GM19238 (cell line): ENCODE measurements at regions not wholly inside any gene's neighbourhood (a gene's known extent, or its start where the extent isn't known, plus 50 kb on each side); places are given as distances from the start of the nearest gene placed in this dataset.
"Not testable (repeated sequence)": the region's sequence is repeated elsewhere in the genome, so short reads cannot be mapped to it uniquely, and the experiment has no call there.

Experiments used
- DNase-seq: peaks from one replicate; pipeline ENCODE4 v3.0.0; 2011; ENCODE audit warnings: low spot score; ENCODE audit not compliant: insufficient read length

GRCh38 chr7:68217426-68217825, 1220.8 kb downstream of the TYW1 start:
- no peak for DNase-seq

- no peak for DNase-seq
Measured at GRCh38 chr7:68218461-68218860, 1221.8 kb downstream of the TYW1 start.

- DNase-seq: no peak
Measured at GRCh38 chr7:68222311-68222710, 1225.7 kb downstream of the TYW1 start.

- DNase-seq: no peak
Measured at GRCh38 chr7:68224041-68224741, 1227.6 kb downstream of the TYW1 start.

- DNase-seq: not testable (repeated sequence)
Measured at GRCh38 chr7:68231011-68231410, 1234.4 kb downstream of the TYW1 start.

- DNase-seq: no peak
Measured at GRCh38 chr7:68235937-68236336, 1239.3 kb downstream of the TYW1 start.

- DNase-seq: no peak
Measured at GRCh38 chr7:68238204-68238805, 1241.7 kb downstream of the TYW1 start.

GRCh38 chr7:68243128-68243527, 1246.5 kb downstream of the TYW1 start:
- DNase-seq: no peak

GRCh38 chr7:68244389-68244788, 1247.8 kb downstream of the TYW1 start:
- no peak for DNase-seq

- no peak for DNase-seq
Measured at GRCh38 chr7:68245688-68246087, 1249.1 kb downstream of the TYW1 start.

GRCh38 chr7:68246189-68246633, 1249.6 kb downstream of the TYW1 start:
- no peak for DNase-seq

GRCh38 chr7:68247126-68247525, 1250.5 kb downstream of the TYW1 start:
- no peak for DNase-seq

- DNase-seq: no peak
Measured at GRCh38 chr7:68247571-68247970, 1250.9 kb downstream of the TYW1 start.

- DNase-seq: no peak
Measured at GRCh38 chr7:68248973-68249372, 1252.3 kb downstream of the TYW1 start.

- DNase-seq: no peak
Measured at GRCh38 chr7:68249611-68250010, 1253.0 kb downstream of the TYW1 start.

GRCh38 chr7:68250143-68250542, 1253.5 kb downstream of the TYW1 start:
- no peak for DNase-seq

- DNase-seq: not testable (repeated sequence)
Measured at GRCh38 chr7:68254815-68255214, 1258.2 kb downstream of the TYW1 start.

GRCh38 chr7:68256295-68256694, 1259.7 kb downstream of the TYW1 start:
- no peak for DNase-seq

- DNase-seq: no peak
Measured at GRCh38 chr7:68258609-68259008, 1262.0 kb downstream of the TYW1 start.

GRCh38 chr7:68265258-68265657, 1268.6 kb downstream of the TYW1 start:
- no peak for DNase-seq

- DNase-seq: no peak
Measured at GRCh38 chr7:68266004-68266579, 1269.5 kb downstream of the TYW1 start.

- DNase-seq: no peak
Measured at GRCh38 chr7:68267486-68267885, 1270.9 kb downstream of the TYW1 start.

- DNase-seq: no peak
Measured at GRCh38 chr7:68269405-68269804, 1272.8 kb downstream of the TYW1 start.
